Astrocyte (in vitro differentiated cells and primary cell): ENCODE measurements at regions not wholly inside any gene's neighbourhood (a gene's known extent, or its start where the extent isn't known, plus 50 kb on each side); places are given as distances from the start of the nearest gene placed in this dataset.

ENCODE experiments used
- CTCF ChIP-seq: IDR thresholded peaks from 2 replicates; pipeline ENCODE4 v1.5.1; 2011; ENCODE audit warnings: low read depth, mild to moderate bottlenecking, inconsistent platforms, low read length, moderate library complexity; ENCODE audit not compliant: insufficient read depth
- EZH2 ChIP-seq: IDR thresholded peaks from 2 replicates; pipeline ENCODE4 v1.6.1; 2012; ENCODE audit warnings: mild to moderate bottlenecking, low read length, inconsistent platforms; ENCODE audit not compliant: insufficient read depth

GRCh38 chr14:62098357-62098756, 336.1 kb downstream of the SNAPC1 start:
- TF ChIP-seq EZH2 (no peak), CTCF (no peak)
